H1 (cell line): ENCODE measurements at regions not wholly inside any gene's neighbourhood (a gene's known extent, or its start where the extent isn't known, plus 50 kb on each side); places are given as distances from the start of the nearest gene placed in this dataset.

ENCODE experiments used
- CEBPB ChIP-seq: IDR thresholded peaks from 2 replicates; pipeline ENCODE4 v1.6.1; 2012; ENCODE audit warnings: low read depth, low read length
- CHD1 ChIP-seq: IDR thresholded peaks from 2 replicates; pipeline ENCODE4 v1.6.1; 2012; ENCODE audit warnings: low read depth, low read length, improper control_type of control experiment
- CHD2 ChIP-seq: IDR thresholded peaks from 2 replicates; pipeline ENCODE4 v1.6.1; 2012; ENCODE audit warnings: low read length, improper control_type of control experiment
- MAFK ChIP-seq: IDR thresholded peaks from 2 replicates; pipeline ENCODE4 v1.6.1; 2012; ENCODE audit warnings: low read depth, mild to moderate bottlenecking, improper control_type of control experiment, low read length
- SUZ12 ChIP-seq: fragments of 200-600 bp; sonication (generic); IDR thresholded peaks from 2 replicates; pipeline ENCODE4 v1.6.1; 2012; ENCODE audit warnings: mild to moderate bottlenecking, inconsistent platforms, low read length, moderate library complexity, mixed read lengths
- YY1 ChIP-seq: IDR thresholded peaks from 2 replicates; pipeline ENCODE4 v1.6.1; 2011; ENCODE audit warnings: low read depth, mild to moderate bottlenecking, low read length
- TF ChIP-seq, protein P1 (sequence below), 3 experiments: IDR thresholded peaks; 1 replicate in 2 of 3; 2 replicates in 1 of 3; pipeline versions ENCODE4 v1.5.1 to v1.6.1; 2011; ENCODE audit warnings: low read length in 3 of 3, mild to moderate bottlenecking in 3 of 3, inconsistent platforms in 2 of 3, low read depth in 1 of 3, moderate library complexity in 1 of 3; ENCODE audit not compliant: insufficient read depth in 1 of 3; ENCODE audit errors: control extremely low read depth in 1 of 3
- TF ChIP-seq, protein P2 (sequence below): fragments of 300-600 bp; sonication (generic); IDR thresholded peaks from 2 replicates; pipeline ENCODE4 v1.7.1; 2012; ENCODE audit warnings: low read length, moderate library complexity, mild to moderate bottlenecking, inconsistent platforms; ENCODE audit not compliant: insufficient replicate concordance
- TF ChIP-seq, protein P3 (sequence below): IDR thresholded peaks from 2 replicates; pipeline ENCODE4 v1.6.1; 2012; ENCODE audit warnings: inconsistent platforms
- TF ChIP-seq, protein P4 (sequence below): IDR thresholded peaks from 2 replicates; pipeline ENCODE4 v1.6.1; 2012; ENCODE audit warnings: low read length, inconsistent platforms

DNA sequence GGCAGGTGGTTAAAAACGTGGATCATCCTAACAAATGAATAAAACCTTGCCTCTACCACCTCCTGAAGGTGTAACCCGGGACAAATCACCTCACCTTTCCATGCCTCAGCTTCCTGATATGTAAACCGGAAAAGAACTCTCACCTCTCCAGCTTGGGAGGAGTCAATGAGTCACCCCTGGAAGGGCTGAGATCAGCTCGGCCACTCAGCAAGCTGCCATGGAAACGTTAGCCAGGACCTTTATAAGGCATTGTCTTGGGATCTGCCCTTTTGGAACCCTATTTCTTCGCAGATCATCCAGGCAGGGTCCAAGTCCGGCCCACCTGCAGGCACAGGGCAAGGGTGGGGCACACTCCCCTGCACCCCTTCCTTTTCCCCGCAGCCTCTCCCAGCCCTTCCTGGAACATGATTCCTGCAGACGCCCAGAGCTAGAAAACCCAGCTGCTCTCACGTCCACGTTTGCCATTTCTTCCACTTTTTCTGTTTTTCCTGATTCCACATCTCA lies 81.6 kb upstream of the PFKP start:
- TF ChIP-seq, protein P1, sequence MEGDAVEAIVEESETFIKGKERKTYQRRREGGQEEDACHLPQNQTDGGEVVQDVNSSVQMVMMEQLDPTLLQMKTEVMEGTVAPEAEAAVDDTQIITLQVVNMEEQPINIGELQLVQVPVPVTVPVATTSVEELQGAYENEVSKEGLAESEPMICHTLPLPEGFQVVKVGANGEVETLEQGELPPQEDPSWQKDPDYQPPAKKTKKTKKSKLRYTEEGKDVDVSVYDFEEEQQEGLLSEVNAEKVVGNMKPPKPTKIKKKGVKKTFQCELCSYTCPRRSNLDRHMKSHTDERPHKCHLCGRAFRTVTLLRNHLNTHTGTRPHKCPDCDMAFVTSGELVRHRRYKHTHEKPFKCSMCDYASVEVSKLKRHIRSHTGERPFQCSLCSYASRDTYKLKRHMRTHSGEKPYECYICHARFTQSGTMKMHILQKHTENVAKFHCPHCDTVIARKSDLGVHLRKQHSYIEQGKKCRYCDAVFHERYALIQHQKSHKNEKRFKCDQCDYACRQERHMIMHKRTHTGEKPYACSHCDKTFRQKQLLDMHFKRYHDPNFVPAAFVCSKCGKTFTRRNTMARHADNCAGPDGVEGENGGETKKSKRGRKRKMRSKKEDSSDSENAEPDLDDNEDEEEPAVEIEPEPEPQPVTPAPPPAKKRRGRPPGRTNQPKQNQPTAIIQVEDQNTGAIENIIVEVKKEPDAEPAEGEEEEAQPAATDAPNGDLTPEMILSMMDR (IDR thresholded peaks at IDR 0.05; ENCODE audit: control extremely low read depth in 1 of 3, insufficient read depth in 1 of 3, low read depth in 1 of 3, low read length in 3 of 3) = no peak
- TF ChIP-seq, protein P2, sequence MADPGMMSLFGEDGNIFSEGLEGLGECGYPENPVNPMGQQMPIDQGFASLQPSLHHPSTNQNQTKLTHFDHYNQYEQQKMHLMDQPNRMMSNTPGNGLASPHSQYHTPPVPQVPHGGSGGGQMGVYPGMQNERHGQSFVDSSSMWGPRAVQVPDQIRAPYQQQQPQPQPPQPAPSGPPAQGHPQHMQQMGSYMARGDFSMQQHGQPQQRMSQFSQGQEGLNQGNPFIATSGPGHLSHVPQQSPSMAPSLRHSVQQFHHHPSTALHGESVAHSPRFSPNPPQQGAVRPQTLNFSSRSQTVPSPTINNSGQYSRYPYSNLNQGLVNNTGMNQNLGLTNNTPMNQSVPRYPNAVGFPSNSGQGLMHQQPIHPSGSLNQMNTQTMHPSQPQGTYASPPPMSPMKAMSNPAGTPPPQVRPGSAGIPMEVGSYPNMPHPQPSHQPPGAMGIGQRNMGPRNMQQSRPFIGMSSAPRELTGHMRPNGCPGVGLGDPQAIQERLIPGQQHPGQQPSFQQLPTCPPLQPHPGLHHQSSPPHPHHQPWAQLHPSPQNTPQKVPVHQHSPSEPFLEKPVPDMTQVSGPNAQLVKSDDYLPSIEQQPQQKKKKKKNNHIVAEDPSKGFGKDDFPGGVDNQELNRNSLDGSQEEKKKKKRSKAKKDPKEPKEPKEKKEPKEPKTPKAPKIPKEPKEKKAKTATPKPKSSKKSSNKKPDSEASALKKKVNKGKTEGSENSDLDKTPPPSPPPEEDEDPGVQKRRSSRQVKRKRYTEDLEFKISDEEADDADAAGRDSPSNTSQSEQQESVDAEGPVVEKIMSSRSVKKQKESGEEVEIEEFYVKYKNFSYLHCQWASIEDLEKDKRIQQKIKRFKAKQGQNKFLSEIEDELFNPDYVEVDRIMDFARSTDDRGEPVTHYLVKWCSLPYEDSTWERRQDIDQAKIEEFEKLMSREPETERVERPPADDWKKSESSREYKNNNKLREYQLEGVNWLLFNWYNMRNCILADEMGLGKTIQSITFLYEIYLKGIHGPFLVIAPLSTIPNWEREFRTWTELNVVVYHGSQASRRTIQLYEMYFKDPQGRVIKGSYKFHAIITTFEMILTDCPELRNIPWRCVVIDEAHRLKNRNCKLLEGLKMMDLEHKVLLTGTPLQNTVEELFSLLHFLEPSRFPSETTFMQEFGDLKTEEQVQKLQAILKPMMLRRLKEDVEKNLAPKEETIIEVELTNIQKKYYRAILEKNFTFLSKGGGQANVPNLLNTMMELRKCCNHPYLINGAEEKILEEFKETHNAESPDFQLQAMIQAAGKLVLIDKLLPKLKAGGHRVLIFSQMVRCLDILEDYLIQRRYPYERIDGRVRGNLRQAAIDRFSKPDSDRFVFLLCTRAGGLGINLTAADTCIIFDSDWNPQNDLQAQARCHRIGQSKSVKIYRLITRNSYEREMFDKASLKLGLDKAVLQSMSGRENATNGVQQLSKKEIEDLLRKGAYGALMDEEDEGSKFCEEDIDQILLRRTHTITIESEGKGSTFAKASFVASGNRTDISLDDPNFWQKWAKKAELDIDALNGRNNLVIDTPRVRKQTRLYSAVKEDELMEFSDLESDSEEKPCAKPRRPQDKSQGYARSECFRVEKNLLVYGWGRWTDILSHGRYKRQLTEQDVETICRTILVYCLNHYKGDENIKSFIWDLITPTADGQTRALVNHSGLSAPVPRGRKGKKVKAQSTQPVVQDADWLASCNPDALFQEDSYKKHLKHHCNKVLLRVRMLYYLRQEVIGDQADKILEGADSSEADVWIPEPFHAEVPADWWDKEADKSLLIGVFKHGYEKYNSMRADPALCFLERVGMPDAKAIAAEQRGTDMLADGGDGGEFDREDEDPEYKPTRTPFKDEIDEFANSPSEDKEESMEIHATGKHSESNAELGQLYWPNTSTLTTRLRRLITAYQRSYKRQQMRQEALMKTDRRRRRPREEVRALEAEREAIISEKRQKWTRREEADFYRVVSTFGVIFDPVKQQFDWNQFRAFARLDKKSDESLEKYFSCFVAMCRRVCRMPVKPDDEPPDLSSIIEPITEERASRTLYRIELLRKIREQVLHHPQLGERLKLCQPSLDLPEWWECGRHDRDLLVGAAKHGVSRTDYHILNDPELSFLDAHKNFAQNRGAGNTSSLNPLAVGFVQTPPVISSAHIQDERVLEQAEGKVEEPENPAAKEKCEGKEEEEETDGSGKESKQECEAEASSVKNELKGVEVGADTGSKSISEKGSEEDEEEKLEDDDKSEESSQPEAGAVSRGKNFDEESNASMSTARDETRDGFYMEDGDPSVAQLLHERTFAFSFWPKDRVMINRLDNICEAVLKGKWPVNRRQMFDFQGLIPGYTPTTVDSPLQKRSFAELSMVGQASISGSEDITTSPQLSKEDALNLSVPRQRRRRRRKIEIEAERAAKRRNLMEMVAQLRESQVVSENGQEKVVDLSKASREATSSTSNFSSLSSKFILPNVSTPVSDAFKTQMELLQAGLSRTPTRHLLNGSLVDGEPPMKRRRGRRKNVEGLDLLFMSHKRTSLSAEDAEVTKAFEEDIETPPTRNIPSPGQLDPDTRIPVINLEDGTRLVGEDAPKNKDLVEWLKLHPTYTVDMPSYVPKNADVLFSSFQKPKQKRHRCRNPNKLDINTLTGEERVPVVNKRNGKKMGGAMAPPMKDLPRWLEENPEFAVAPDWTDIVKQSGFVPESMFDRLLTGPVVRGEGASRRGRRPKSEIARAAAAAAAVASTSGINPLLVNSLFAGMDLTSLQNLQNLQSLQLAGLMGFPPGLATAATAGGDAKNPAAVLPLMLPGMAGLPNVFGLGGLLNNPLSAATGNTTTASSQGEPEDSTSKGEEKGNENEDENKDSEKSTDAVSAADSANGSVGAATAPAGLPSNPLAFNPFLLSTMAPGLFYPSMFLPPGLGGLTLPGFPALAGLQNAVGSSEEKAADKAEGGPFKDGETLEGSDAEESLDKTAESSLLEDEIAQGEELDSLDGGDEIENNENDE = no peak
- TF ChIP-seq YY1 (no peak), CEBPB (no peak), CHD1 (no peak), CHD2 (no peak), MAFK (no peak), SUZ12 (no peak)
- TF ChIP-seq, protein P3, sequence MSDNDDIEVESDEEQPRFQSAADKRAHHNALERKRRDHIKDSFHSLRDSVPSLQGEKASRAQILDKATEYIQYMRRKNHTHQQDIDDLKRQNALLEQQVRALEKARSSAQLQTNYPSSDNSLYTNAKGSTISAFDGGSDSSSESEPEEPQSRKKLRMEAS = no peak
- TF ChIP-seq, protein P4, sequence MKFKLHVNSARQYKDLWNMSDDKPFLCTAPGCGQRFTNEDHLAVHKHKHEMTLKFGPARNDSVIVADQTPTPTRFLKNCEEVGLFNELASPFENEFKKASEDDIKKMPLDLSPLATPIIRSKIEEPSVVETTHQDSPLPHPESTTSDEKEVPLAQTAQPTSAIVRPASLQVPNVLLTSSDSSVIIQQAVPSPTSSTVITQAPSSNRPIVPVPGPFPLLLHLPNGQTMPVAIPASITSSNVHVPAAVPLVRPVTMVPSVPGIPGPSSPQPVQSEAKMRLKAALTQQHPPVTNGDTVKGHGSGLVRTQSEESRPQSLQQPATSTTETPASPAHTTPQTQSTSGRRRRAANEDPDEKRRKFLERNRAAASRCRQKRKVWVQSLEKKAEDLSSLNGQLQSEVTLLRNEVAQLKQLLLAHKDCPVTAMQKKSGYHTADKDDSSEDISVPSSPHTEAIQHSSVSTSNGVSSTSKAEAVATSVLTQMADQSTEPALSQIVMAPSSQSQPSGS = no peak
